ENCODE measurements at regions not wholly inside any gene's neighbourhood (a gene's known extent, or its start where the extent isn't known, plus 50 kb on each side); places are given as distances from the start of the nearest gene placed in this dataset.

DNA sequence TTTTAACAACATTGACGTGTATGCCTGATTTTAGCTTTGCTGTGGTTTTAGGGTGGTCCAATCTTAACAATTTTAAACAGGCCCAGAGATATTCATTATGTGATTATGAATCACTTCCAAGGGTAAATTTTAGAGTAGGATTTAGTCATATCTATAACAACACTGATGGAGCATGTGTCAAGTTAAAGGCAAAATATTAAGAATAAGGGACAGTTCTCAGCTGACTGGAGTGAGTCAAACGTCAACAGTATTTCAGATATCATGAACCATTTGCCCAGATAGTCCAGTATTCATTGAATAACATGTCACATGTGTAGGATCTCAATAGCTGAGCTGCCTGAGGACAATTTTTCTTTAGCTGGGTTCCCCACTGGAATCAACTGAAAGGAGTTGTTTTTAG, 61.3 kb upstream of the VCX2 start:
- no peak for TF ChIP-seq CTCF (conservative IDR thresholded peaks at IDR 0.05)
- TF ChIP-seq ZFX (IDR thresholded peaks at IDR 0.05), result no peak

All from C4-2B (cell line).